ENCODE measurements at regions not wholly inside any gene's neighbourhood (a gene's known extent, or its start where the extent isn't known, plus 50 kb on each side); places are given as distances from the start of the nearest gene placed in this dataset.

- no peak for DNase-seq (ENCODE audit: low read depth)
- no peak for TF ChIP-seq CTCF (conservative IDR thresholded peaks at IDR 0.05; ENCODE audit: low read depth, low read length)
- H3K4me3 ChIP-seq (ENCODE audit: low read depth, low read length): no peak overlapping the region
Measured at GRCh38 chr13:107427536-107427935, 787.8 kb downstream of the LIG4 start.

DNA sequence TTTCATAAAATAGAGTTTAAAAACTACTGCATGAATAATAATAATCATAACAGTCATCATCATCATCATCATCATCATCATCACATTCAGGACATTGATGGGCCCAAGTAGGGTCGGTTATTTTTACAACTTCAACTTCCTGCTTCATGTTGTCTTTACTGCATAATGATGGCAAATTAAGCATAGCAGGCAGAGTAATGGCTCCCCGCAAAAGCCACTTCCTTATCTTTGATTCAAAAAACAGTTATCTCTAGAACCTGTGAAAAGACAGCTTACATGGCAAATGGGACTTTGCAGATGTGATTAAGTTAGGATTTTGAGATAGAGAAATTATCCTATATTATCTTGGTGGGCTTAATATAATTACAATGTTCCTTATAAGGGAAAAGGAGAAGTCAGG, 792.9 kb downstream of the LIG4 start:
- no peak overlapping the region for H3K4me3 ChIP-seq (ENCODE audit: low read depth, low read length)
- DNase-seq (ENCODE audit: low read depth): no peak
- no peak for TF ChIP-seq CTCF (conservative IDR thresholded peaks at IDR 0.05; ENCODE audit: low read depth, low read length)

- DNase-seq (ENCODE audit: low read depth): peak; percentile 40
- H3K4me3 ChIP-seq (ENCODE audit: low read depth, low read length): no peak overlapping the region
- TF ChIP-seq CTCF (conservative IDR thresholded peaks at IDR 0.05; ENCODE audit: low read depth, low read length): no peak
Measured at GRCh38 chr13:107421951-107422350, 793.4 kb downstream of the LIG4 start.

DNA sequence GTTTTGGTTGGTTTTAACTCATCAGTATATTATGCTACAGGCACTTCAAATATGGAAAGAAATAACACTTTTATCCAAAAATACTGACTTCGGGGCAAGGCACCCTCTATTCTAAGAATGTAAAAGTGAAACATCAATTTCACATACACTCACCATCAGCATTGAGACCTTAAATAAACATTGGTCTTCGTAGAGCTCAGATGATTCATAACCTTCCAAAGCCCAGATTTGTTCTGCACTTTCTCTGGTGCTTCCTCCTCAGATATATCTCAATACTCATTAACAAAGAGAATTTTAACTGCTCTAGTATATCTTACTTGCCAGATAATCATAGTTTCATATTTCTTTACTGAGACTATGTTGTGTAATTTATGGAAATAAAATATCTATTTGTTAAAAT, 794.3 kb downstream of the LIG4 start:
- DNase-seq (ENCODE audit: low read depth): no peak
- no peak for TF ChIP-seq CTCF (conservative IDR thresholded peaks at IDR 0.05; ENCODE audit: low read depth, low read length)

DNA sequence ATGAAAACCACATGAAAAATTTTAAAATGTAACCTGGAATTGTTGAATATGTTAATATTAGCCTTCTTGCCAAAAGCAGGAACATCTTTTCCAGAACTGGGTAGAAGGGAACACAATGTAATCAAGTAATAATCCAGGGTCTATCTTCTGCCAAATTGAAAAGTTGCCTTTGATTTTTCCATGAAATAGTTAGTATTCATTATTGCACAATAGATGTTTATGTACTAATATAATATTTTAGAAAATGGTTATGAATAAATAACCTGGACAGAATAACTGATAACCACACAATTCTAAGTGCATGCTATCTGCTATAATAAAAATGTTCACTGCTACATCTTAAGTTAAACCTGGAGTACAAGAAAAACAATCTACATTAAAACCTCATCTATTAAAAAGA, 802.3 kb downstream of the LIG4 start:
- TF ChIP-seq CTCF (conservative IDR thresholded peaks at IDR 0.05; ENCODE audit: low read depth, low read length): no peak
- H3K4me3 ChIP-seq (ENCODE audit: low read depth, low read length): no peak overlapping the region
- no peak for DNase-seq (ENCODE audit: low read depth)

More for the DNA sequence above, 794.3 kb downstream of the LIG4 start:
- H3K4me3 ChIP-seq (ENCODE audit: low read depth, low read length): no peak overlapping the region

- no peak overlapping the region for H3K4me3 ChIP-seq (ENCODE audit: low read depth, low read length)
- no peak for DNase-seq (ENCODE audit: low read depth)
- TF ChIP-seq CTCF (conservative IDR thresholded peaks at IDR 0.05; ENCODE audit: low read depth, low read length): no peak
Measured at GRCh38 chr13:107407074-107407473, 808.3 kb downstream of the LIG4 start.

- no peak overlapping the region for H3K4me3 ChIP-seq (ENCODE audit: low read depth, low read length)
- no peak for DNase-seq (ENCODE audit: low read depth)
- no peak for TF ChIP-seq CTCF (conservative IDR thresholded peaks at IDR 0.05; ENCODE audit: low read depth, low read length)
Measured at GRCh38 chr13:107395927-107396662, 819.2 kb downstream of the LIG4 start.
